Renal cortex interstitium (tissue), 11 donors: ENCODE measurements at regions not wholly inside any gene's neighbourhood (a gene's known extent, or its start where the extent isn't known, plus 50 kb on each side); places are given as distances from the start of the nearest gene placed in this dataset.
"Not testable (repeated sequence)": the region's sequence is repeated elsewhere in the genome, so short reads cannot be mapped to it uniquely, and the experiment has no call there.

Source experiments
- DNase-seq, 11 donors: peaks; one replicate each; pipeline ENCODE4 v3.0.0-alpha.2; 2013; ENCODE audit warnings: low read depth in 9 of 11, low spot score in 4 of 11; ENCODE audit errors: extremely low read depth in 1 of 11

- DNase-seq, result no peak
Observed at GRCh38 chr2:397521-397920, 109.6 kb upstream of the ALKAL2 start.

- DNase-seq, result no peak
Observed at GRCh38 chr2:396903-397302, 109.0 kb upstream of the ALKAL2 start.

- DNase-seq, result no peak
Observed at GRCh38 chr2:395886-396285, 108.0 kb upstream of the ALKAL2 start.

- peak in 6 of 11 donors; percentile 29 to 60 (median 48) for DNase-seq
Observed at GRCh38 chr2:393711-394696, 106.1 kb upstream of the ALKAL2 start.

- DNase-seq, result no peak
Observed at GRCh38 chr2:392926-393280, 105.0 kb upstream of the ALKAL2 start.

- DNase-seq, result no peak
Observed at GRCh38 chr2:392181-392925, 104.5 kb upstream of the ALKAL2 start.

GRCh38 chr2:391696-392095 is 103.8 kb upstream of the ALKAL2 start:
- DNase-seq, result no peak

GRCh38 chr2:390959-391358 is 103.1 kb upstream of the ALKAL2 start:
- DNase-seq, result no peak

- not testable (repeated sequence) for DNase-seq
Observed at GRCh38 chr2:389985-390384, 102.1 kb upstream of the ALKAL2 start.

- not testable (repeated sequence) for DNase-seq
Observed at GRCh38 chr2:388752-389151, 100.9 kb upstream of the ALKAL2 start.

GRCh38 chr2:387980-388421 is 100.1 kb upstream of the ALKAL2 start:
- no peak for DNase-seq

- DNase-seq, result no peak
Observed at GRCh38 chr2:386406-387103, 98.7 kb upstream of the ALKAL2 start.

- peak in 2 of 11 donors; percentile 30 to 44 for DNase-seq
Observed at GRCh38 chr2:385785-386184, 97.9 kb upstream of the ALKAL2 start.

GRCh38 chr2:385061-385460 is 97.2 kb upstream of the ALKAL2 start:
- DNase-seq, result no peak

GRCh38 chr2:383888-384287 is 96.0 kb upstream of the ALKAL2 start:
- DNase-seq, result no peak

GRCh38 chr2:383178-383577 is 95.3 kb upstream of the ALKAL2 start:
- no peak for DNase-seq

- no peak for DNase-seq
Observed at GRCh38 chr2:382728-383022, 94.8 kb upstream of the ALKAL2 start.

GRCh38 chr2:381941-382727 is 94.2 kb upstream of the ALKAL2 start:
- DNase-seq, result no peak

GRCh38 chr2:381181-381580 is 93.3 kb upstream of the ALKAL2 start:
- no peak for DNase-seq
